C4-2B (cell line): ENCODE measurements at regions not wholly inside any gene's neighbourhood (a gene's known extent, or its start where the extent isn't known, plus 50 kb on each side); places are given as distances from the start of the nearest gene placed in this dataset.

ENCODE experiments used
- ZFX ChIP-seq: fragments of 450-650 bp; IDR thresholded peaks from 2 replicates; pipeline ENCODE4 v1.6.1; 2017
- TF ChIP-seq, protein P1 (sequence below): fragments of 450-650 bp; conservative IDR thresholded peaks from 2 replicates; pipeline ENCODE4 v1.5.1; 2017; ENCODE audit warnings: mild to moderate bottlenecking

DNA sequence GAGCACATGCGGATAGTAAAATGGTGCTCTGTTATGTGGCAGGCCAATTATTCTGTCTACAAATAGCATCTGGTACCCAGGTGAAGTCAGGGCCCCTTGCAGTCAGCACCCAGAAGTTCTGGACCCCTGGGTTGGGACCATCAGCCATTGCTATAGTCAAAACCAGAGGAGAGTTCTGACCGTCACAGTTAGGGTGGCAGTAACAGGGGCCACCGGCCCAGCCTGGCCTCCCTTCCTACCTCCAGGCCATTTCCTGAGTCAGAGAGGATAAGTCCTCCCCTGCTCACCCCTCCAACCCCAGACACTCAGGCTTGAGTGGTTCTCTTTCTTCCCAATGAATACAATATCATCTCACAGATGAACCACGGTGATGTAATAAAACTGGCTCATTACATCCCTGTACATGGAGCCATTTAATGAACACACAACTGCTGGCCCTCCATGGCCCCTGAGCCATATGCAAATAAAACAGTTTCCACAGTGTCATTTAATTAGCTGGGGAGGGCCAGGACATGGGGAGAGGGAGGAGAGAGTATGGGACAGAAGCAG lies 673.6 kb downstream of the MATN1 start:
- TF ChIP-seq, protein P1, sequence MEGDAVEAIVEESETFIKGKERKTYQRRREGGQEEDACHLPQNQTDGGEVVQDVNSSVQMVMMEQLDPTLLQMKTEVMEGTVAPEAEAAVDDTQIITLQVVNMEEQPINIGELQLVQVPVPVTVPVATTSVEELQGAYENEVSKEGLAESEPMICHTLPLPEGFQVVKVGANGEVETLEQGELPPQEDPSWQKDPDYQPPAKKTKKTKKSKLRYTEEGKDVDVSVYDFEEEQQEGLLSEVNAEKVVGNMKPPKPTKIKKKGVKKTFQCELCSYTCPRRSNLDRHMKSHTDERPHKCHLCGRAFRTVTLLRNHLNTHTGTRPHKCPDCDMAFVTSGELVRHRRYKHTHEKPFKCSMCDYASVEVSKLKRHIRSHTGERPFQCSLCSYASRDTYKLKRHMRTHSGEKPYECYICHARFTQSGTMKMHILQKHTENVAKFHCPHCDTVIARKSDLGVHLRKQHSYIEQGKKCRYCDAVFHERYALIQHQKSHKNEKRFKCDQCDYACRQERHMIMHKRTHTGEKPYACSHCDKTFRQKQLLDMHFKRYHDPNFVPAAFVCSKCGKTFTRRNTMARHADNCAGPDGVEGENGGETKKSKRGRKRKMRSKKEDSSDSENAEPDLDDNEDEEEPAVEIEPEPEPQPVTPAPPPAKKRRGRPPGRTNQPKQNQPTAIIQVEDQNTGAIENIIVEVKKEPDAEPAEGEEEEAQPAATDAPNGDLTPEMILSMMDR: no peak
- TF ChIP-seq ZFX: no peak
